HG02970 (cell line): ENCODE measurements at regions not wholly inside any gene's neighbourhood (a gene's known extent, or its start where the extent isn't known, plus 50 kb on each side); places are given as distances from the start of the nearest gene placed in this dataset.

Source experiments
- ATAC-seq: cut with Tn5 transposase; IDR thresholded peaks from one replicate; pipeline ENCODE4 v1.9.1; 2021; ENCODE audit warnings: mild to moderate bottlenecking, moderate library complexity, moderate number of reproducible peaks; ENCODE audit not compliant: unreplicated experiment, low FRiP score

DNA sequence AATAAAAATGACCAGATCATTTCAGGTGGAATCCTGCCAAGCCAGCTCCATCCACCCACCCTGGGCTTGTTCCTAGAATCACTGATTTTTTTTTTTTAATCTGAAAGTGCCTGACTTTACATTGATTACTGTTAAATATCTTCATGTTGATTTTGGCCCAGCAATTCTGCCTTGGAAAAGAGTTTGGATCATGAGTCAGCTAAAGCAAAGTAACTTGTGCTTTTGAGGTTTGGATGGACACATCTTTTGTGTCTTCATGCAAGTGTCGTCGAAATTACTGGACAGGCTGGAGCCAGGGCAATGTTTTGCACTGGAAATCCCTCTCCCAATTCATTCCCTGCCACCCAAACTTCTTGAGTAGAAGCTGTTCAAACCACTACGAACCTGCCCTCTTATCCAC is 164.0 kb upstream of the SYT13 start:
- ATAC-seq, result no peak

DNA sequence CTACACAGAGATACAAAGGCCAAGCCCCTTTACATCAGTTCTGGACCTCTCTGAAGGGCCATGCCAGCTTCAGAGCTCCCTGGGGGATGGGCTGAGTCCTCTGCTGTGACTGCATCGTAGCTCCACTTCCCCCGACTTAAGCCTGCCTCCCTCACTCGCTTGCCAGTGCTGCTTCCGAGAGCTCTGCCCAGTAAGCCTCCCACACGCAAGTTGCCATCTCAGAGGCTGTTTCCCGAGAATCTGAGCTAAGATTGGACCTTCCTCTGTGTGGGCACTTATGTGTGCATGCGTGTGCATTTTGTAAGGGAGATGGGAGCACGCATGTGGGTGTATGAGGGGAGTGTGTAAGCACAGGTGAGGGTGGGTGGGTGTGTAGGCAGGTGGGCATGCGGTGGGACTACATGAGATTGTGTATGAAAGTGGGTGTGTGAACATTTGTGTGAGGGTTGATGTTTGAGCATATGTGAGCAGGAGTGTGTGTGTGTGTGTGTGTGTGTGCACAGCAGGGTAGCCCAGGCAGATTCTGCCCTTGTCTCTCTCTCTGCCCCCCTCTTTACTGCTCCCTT is 163.0 kb upstream of the SYT13 start:
- no peak for ATAC-seq

DNA sequence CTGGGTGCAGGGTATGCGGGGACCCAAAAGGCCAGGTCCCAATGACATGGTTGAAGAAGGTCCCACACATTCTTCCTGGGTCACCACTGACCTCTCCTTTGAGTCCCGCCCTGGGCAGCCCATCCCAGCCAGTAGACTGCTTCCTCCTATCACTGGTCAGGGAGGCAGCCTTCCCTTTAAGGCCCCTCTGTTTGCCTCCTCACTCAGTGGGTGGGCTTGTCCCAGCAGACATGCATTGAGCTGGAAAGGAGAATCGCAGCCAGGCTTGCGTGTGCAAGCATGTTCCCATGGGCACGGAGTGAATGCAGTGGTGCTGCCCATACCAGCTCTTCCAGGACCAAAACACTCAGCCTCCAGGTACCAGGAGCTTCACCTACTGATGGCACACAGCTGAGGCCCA is 162.4 kb upstream of the SYT13 start:
- no peak for ATAC-seq

DNA sequence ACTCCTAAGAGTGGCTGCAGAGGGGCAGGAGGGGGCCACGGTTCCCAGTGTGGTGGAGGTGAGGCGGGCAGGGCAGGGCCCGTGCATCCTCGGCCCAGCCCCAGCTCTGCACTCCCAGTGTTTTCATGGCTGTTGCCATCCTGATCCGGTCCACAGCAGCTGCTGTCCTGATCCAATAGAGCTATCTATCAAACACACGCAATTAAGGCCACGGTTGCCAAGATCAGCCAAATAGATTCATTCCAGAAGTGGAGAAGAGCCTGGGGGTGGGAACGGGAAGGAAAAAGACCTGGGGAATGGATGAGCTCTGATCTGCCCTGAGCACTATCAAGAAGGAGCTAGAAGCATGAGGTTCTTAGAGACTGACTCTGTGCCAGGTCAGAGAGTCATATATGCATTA is 160.9 kb upstream of the SYT13 start:
- no peak for ATAC-seq

DNA sequence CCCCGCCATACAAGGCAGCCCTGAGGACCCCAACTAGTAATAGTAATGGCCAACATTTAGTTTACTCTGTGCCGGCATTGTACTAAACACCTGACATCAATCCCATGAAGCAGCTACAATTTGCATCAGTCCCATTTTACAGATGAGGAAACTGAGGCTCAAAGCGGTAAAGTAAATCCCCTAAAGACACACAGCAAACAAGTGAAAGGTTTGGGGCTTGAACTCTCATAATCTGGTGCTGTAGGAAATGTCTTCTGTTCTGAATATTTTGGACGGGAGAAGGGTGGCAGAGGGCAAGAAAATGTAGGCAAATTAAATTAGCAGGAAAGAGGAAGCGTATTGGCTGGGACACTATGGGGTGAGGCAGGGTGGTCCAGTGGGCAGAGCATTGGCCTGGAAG is 160.3 kb upstream of the SYT13 start:
- ATAC-seq, result no peak

DNA sequence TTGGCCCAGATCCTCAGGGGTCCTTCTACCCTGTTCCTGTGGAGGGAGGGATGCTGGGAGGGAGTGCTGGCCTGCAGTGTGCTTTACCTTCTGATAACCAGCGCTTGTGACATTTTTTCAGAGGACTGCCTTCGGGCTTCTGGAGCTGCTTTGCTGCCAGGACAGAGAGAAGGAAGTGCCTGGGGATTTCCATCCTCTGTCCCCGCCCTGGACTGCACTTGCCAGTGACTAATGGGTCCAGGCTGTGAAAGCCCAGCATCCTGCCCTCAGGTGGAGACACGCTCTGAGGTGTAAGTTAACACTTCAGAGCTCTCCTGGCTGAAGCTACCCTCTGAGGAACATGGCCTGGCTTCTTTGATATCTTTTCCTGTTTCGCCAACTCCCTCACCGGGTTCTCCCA is 158.7 kb upstream of the SYT13 start:
- ATAC-seq, result no peak

DNA sequence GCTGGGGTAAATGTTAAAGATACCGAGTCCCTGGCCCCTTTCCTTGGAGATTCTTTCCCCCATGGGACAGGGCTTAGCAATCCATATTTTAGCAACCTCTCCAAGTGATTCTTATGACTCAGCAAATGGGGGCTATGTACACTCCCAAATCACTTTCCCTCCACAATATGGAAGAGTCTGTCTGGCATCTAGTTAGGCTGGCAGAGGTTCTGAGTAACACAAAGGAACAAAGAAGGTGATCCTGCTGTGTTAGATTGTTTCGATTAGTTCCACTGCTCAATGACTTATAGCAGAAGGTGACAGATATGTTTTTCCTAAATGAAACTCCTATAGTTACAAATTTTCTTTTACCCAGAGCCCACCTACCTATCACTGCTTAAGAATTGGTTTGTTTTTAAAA is 154.0 kb upstream of the SYT13 start:
- ATAC-seq, result no peak

DNA sequence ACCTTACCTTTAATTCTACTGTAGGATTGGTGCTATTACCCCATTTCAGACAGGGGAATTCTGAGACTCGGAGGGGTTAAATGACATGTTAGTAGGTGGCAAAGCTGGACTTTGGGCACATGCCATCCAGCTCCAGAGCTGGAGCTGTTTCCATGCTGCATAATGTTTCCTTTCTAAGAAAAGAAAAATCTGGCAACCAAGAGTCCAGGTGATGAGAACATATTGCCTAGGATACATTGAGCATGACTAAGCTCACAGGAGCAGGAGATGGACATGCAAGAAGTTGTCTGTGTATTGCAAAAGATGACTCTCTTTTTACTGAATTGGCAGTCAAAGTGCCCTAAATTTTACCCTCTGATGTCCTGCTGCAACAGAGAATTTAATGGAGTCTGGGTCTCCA is 150.8 kb upstream of the SYT13 start:
- no peak for ATAC-seq

DNA sequence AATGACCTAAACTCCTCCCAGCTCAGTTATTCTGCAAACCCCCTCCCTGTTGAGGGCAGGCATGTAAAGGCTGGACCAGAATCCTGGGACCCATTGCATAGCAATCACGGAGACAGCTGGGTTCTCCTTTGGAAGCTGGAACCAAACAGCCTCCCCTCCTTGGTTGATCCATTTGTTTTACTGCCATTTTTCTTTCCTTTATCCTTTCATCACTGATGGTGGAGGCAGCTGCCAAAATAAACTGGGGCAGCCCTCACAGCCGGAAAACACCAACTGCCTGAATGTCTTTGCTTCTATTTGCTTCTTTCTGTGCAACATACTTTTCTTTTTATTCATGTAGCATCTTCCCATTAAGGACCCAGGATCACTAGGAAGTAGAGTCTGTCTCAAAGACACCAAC is 150.0 kb upstream of the SYT13 start:
- no peak for ATAC-seq

DNA sequence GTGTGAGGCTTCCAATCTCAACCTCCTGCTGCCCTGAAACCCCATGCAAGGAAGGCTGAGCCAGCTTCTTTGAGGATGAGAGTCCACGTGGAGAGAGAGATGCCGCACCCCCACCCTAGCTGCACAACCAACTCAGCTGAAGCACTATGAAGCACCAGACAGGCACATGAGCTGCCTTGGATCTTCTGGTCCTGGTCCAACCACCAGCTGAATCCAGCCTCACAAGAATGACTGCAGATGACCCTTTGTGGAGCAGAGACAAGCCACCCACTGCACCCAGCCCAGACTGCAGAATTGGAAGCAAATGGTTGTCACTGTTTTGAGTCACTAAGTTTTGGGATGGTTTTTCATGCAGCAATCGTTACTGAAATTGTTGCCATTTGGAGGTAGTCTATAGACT is 149.6 kb upstream of the SYT13 start:
- ATAC-seq, result no peak

DNA sequence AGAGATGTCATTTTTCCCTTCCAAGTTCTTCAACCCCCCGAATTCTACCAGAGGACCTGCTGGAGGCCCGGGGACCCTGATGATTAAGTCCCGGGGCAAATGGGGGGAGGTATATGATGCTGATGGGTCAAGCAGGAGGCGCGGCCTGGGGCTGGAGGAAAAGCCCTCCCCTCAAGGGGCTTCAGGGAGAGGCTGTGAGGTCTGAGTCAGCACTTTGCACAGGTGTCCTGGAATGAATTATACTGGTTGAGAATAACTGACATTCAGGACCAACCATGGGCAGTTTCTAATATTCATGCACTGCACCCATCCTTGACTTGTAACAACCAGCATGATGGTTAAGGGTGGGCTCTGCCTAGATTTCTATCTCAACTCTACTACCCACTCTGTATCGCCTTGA is 146.8 kb upstream of the SYT13 start:
- no peak for ATAC-seq

DNA sequence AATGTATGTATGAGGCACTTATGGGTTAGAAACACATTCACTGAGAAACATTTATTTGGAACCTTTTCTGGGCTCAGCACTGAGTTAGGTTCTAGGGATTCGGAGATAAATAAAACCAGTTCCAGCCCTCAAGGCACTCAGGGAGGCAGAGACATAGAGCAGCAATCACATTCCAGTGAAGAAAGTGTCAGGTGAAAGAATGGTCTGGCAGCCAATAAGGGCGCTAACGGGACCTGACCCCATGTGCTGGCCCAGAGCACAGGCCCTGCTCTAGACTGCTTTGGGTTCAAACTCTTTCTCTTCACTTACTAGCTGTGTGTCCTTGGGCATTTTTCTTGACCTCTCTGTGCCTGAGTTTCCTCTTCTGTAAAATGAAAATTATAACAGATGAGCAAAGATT is 146.0 kb upstream of the SYT13 start:
- no peak for ATAC-seq

DNA sequence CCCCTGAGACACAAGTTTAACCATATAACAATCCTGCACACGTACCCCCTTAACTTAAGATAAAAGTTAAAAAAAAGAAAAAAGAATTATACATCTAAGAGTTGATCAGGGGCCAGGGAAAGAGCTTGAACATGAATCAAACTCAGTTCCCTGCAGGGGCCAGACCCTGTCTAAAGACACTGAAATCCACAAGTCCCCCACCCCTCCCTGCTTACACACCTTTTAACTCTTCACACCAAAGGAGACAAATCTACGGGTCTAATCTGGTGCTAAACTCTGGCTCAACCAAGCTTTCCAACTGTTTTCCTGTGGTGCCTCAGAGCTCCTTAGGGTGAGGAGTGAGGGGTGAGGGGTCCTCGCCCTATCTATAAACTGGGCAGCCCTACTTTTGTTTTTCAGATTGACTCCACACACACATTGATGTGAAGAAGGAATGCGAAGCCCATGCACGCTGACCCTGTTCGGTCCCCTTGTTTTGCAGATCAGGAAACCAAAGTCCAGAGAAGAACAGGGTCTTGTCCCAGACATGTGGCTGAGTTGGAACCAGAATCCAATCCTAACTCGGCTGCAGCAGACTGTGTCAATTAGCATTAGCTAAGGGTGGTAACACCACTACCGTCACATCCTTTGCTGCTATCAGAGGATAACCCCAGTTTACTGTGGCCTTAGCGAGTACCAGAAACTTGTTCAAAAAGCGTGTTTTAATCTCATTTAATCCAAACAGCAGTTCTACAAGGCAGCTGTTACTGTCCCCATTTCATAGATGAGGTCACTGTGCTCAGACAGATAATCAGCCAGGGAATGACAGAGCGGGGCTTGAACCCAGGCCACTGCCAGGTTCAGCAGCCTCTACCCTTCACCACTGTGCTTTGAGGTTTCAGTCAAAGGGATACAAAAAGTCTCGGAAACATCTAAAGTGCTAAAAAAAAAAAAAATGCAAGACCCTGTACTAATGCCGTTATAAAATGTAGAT is 145.2 kb upstream of the SYT13 start:
- ATAC-seq, result no peak

DNA sequence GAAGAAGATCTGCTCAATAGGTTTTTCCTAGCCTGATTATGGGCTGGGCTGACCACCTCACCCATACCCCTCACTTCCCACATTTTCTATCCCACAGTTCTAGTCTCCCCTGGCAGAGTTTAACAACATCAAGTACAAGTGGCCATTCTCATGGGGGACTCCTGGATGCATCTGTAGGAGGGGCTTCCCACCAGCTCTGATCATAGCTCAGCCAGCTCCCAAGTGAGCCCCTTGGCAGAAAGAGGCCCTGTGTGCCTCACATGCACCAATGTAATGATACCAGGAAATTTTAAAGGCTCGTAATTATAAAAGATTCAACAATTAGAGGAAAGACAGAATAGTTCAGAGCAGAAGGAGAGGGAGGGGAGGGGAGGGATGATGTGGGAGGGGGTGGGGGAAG is 144.2 kb upstream of the SYT13 start:
- no peak for ATAC-seq

DNA sequence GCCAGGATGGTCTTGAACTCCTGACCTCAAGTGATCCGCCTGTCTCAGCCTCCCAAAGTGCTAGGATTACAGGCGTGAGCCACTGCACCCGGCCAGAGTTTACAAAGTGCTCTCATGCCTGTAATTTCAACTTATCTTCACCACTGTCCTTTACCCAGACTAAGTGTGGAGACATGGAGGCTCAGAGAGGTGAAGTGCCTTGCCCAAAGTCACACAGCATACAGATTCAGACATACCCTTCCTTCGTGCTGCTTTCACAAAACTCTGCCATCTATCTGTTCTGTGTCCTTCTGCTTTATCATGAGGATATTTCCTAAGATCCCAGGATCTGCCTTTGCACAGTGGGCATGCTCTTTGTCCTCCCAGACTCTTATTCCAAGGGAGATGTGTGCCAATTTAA is 143.6 kb upstream of the SYT13 start:
- ATAC-seq, result no peak

DNA sequence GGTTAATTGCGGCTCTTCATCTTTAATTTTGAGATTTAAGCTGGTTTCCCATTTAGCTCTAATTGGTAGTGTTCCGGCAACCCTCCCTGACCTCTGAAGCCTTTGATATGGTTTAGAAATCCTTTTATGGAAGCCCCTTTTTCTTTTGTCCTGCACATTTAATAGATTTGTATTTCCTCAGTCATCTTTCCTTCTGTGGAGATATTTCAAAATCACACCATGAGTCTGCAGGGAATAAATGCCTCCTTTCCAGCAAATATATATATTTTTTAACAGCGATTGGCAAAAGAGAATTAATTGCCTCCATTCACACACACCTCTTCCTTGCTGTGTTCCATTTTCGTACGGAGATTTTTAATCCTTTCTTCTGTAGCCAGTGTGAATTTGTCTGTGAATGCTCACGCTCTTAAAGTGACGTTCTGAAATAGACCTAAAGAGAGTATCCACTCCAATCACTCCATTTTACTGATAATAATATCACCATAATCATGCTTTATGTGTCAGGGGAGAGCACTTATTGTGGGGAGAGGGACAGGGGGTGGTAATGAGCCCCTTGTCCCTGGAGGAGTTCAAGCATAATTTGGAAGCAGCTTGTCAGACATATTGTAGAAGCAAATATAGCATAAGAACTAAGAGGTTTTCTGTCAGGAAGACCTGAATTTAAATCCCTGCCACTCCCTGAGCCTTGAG is 142.5 kb upstream of the SYT13 start:
- ATAC-seq, result no peak

DNA sequence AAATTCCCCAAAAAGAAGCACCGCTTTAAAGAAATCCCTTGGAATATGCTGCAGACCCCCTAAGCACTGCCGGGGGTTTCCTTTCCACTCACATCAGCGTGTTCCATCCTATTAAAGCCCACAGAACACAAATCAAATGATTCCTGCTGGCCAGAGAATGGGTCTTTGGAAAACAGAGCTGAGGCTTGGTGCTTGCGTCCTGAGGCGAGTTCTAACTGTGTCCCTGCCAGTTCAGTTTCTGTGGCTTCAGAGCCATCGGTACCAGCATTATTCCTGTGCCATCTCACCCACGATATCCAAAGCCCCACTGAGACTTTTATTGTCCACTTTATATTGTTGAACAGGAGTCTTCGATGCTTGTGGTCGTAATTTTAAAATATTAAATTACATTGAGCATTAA is 142.0 kb upstream of the SYT13 start:
- no peak for ATAC-seq

DNA sequence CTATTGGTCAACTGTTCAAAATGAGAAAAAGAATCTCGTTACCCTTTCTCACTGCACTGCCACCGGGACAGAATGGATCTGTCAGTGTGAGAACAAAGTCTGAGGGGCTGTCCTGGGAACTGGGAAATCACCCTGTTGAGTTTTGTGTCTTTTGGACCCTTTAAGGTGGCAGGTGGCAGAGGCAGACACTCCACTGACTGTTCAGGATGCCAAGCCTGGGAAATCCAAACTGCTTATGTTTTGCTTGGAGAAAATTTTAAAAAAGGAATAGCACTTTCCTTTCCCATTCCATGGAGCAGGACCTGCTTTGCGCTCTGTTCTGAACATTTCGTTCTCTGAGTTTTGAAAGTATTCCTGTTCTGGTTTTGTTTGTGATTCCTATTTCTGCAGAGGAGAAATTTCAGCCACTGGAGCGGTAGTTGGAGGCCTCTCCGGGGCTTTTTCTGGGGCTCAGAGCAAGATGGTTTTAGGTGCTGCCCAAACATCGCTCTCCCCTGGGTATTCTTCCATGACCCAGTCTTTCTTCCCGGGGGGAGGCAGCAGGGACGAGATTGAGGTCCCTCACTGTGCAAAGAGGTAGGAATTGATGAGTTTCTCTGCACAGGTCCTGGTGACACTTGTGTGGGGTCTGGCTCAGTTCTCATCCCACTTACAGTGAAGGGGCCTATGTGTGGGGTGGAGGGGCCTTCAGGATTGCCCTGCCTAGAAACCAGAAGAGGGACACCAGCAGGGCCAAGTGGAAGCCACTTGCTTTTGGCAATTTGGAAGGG is 138.5 kb upstream of the SYT13 start:
- no peak for ATAC-seq

DNA sequence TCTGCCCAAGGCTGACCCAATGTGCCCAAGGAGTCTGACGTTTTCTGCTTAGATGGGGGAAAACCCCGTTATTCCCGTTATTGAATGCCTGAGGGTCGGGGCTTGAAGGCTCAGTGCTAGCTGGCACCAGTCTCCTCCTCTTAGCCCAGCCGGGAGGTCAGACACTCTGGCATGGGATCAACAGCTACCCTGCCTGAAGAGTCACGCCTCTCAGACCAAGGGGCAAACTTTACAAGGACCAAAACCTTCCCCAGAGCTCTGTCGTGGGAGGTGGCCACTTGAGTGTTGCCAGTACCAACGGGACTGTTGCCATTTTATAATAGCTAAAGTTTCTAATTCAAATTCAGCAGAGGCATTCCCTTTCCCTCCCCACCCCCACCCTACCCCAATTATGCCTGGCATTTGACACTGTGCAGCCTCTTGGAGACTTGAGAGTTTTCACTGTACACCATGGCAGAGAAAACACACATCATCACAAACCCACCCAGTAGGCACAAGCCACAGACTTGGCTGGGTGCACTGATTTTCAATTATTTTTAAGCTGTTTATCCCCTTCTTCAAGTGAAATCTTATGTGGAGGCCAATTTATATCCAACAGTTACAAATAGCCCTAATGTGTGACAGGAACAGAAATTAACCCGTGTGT is 137.5 kb upstream of the SYT13 start:
- ATAC-seq, result no peak

DNA sequence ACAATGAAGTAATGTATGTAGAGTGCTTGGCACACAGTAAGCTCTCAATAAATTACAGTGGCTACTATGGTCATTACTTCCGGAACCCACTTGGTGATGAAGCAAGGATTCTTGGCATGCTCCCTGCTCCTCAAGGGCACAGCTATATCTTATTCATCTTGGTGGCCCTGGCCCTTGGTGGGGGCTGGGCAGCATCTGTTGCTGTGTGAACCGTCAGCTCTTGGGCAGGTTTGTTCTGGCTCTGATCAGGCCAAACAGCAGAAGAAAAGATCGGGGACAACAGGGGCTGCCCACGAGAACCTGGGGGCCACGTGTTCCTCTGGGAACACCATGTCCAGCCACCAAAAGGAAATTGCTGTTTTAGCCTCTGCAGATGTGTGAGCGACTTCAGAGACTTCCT is 136.9 kb upstream of the SYT13 start:
- no peak for ATAC-seq
